ENCODE measurements at regions not wholly inside any gene's neighbourhood (a gene's known extent, or its start where the extent isn't known, plus 50 kb on each side); places are given as distances from the start of the nearest gene placed in this dataset.

DNA sequence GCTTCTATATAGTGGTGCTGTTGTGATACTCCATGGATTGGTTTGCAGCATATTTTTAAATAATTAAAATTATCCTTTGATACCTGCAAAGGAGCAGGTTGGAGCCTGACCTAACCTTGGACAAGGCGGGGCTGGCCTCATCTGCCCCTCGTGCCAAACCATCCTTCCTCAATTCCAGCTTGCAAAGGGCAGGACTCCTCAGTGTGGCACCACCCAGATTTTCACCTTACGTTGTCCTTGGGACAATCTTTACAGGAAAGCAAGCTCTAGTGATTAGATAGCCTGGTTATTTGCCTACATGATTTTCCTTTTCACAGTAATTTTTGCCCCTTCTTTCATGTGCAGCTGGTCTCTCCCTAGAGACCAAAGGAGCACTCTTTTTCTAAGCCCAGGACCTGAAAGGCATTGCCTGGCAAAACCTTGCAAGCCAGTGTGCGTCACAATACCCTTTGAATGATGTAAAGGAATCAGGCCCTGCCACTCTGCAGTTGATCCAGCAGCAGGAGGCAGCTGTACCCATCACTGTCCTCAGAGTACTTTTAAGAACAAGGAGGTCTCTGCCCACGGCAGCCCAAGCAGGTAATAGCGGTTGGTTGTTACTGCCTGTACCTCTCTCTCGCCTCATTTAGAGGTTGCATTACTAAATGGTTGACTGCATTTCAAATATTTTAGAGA, 99.4 kb downstream of the ADSS2 start:
- DNase-seq = no peak

DNA sequence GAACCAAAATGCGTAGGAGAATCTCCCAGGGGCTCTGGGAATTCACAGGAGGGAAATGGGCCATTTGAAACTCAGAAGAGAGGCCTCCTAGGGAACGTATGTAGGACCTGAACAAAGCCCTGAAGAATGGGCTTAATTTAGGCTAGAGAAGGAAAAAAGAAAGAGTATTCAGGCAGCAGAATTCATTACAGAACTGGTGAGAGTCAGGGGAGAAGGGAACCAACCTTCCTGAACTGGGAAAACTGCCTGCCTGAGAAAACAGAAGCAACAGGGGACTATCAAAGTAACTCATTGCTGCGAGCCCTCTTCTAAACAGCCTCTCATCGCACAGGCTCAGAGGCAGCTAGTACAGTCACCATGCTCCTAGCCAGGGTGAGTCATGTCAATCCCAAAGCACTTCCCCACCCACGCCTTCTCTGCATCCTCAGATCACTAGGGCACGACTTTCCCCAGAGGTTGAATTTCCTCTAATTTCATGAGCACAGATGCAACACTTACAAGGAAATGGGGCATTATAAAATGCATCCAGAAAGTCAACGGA, 98.1 kb downstream of the ADSS2 start:
- no peak for DNase-seq

DNA sequence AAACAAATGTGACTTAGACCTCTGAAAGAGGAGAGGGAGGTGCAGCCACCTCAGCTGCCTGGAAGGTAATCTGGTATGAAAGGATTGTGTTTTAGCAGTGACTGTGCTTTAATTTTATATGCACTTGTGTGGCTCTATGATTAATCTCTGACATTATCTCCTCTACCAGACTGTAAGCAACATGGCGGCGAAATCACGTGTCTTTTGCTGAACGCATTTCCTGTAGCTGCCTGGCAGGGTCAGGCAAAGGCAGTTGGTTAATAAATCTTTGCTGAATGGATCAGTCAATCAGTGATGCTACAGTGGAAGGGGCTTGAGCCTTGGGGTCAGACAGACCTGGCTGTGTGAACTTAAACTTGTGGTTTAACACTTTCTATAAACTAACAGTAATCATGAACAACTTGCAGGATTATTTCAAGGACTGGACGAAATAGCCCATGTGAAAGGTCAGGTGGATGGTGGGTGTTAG, 96.9 kb downstream of the ADSS2 start:
- no peak for DNase-seq

DNA sequence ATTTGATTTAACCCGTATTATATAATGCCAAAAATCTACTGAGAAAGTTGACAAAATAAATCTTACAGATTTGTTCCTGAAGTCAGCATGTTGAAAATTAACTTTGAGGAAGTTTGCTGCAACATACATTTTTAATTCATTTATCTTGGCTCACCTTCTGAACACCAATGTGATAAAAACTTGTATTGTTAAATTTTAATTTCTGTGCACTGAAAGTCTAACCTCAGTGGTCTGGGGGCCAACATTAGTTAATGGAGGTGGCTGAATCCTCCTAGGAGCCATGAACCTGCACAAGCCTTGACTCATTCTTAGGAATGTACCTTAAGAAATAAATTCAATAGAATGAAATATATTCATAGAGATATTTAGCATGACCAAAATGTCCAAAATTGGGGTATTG, 95.3 kb downstream of the ADSS2 start:
- no peak for DNase-seq
